Keratinocyte (primary cell): ENCODE measurements at regions not wholly inside any gene's neighbourhood (a gene's known extent, or its start where the extent isn't known, plus 50 kb on each side); places are given as distances from the start of the nearest gene placed in this dataset.

ENCODE experiments used
- EZH2 ChIP-seq: IDR thresholded peaks from one replicate; pipeline ENCODE4 v1.6.1; 2012; ENCODE audit warnings: inconsistent platforms, mild to moderate bottlenecking, low read length, moderate library complexity
- TF ChIP-seq, protein P1 (sequence below), 3 experiments: IDR thresholded peaks in 1 of 3; conservative IDR thresholded peaks in 1 of 3; optimal IDR thresholded peaks in 1 of 3; 2 replicates in 2 of 3; 3 replicates in 1 of 3; pipeline versions ENCODE3 to v1.5.1; 2011; ENCODE audit warnings: low read length in 3 of 3, mild to moderate bottlenecking in 3 of 3, moderate library complexity in 2 of 3, control low read depth in 1 of 3, inconsistent platforms in 1 of 3; ENCODE audit not compliant: insufficient read depth in 2 of 3; ENCODE audit errors: extremely low read depth in 1 of 3

DNA sequence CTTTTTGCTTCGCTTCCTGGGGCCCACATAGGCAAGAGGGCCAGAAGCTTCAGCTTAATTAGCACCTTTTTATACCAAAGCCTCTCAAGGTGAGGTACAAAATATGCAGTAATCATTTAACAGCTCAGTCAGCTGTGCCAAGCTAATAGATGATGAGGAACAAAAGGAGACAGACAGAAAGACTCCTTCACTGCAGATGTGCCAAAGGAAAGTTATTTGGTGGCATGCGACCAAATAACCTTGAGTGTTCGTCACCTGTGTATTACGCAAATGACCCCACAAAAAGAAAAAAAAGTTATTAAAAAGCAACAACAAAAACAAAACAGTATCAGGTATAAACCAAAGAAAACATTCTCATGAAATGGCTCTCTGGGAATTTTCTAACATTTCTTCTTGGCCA lies 325.8 kb upstream of the IGF1R start:
- TF ChIP-seq, protein P1, sequence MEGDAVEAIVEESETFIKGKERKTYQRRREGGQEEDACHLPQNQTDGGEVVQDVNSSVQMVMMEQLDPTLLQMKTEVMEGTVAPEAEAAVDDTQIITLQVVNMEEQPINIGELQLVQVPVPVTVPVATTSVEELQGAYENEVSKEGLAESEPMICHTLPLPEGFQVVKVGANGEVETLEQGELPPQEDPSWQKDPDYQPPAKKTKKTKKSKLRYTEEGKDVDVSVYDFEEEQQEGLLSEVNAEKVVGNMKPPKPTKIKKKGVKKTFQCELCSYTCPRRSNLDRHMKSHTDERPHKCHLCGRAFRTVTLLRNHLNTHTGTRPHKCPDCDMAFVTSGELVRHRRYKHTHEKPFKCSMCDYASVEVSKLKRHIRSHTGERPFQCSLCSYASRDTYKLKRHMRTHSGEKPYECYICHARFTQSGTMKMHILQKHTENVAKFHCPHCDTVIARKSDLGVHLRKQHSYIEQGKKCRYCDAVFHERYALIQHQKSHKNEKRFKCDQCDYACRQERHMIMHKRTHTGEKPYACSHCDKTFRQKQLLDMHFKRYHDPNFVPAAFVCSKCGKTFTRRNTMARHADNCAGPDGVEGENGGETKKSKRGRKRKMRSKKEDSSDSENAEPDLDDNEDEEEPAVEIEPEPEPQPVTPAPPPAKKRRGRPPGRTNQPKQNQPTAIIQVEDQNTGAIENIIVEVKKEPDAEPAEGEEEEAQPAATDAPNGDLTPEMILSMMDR (optimal IDR thresholded peaks at IDR 0.05 in 1 of 3, IDR thresholded peaks at IDR 0.05 in 1 of 3, conservative IDR thresholded peaks at IDR 0.05 in 1 of 3; ENCODE audit: extremely low read depth in 1 of 3, insufficient read depth in 2 of 3, low read length in 3 of 3), result no peak
- no peak for TF ChIP-seq EZH2
